NCI-H1930 (cell line): ENCODE measurements at regions not wholly inside any gene's neighbourhood (a gene's known extent, or its start where the extent isn't known, plus 50 kb on each side); places are given as distances from the start of the nearest gene placed in this dataset.
"Not testable (repeated sequence)": the region's sequence is repeated elsewhere in the genome, so short reads cannot be mapped to it uniquely, and the experiment has no call there.

Experiments
- DNase-seq, 2 experiments: peaks; one replicate each; lab custom pipeline; 2025; lab: John Stamatoyannopoulos, UW

GRCh38 chr6:106746652-106747051 lies 117.3 kb downstream of the QRSL1 start:
- DNase-seq, result no peak

GRCh38 chr6:106745824-106746582 lies 116.6 kb downstream of the QRSL1 start:
- no peak for DNase-seq

GRCh38 chr6:106745197-106745770 lies 115.9 kb downstream of the QRSL1 start:
- no peak for DNase-seq

- no peak for DNase-seq
Measured at GRCh38 chr6:106744781-106745180, 115.4 kb downstream of the QRSL1 start.

GRCh38 chr6:106744029-106744428 lies 114.7 kb downstream of the QRSL1 start:
- DNase-seq, result not testable (repeated sequence)

- no peak for DNase-seq
Measured at GRCh38 chr6:106743612-106744011, 114.2 kb downstream of the QRSL1 start.

DNA sequence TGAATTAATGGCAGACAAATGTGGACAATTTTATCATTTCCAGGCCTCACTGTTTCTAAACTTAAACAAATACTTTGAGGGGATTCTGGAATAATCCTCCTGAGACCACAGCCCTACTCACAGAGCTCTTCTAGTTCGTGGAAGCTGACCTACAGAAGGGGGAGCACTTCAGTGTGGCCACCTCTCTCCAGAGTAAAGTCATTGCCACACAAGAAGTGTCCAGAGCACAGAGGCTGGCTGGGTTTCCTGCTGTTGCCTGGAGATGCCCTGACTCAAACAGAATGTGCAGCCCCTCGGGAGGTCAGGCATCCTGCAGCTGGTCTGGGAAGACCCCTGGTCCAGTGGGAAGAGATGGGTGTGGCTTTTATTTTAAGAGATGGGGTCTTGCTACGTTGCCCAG lies 110.9 kb downstream of the QRSL1 start:
- no peak for DNase-seq

- DNase-seq, result no peak
Measured at GRCh38 chr6:106739387-106739786, 110.0 kb downstream of the QRSL1 start.

- no peak for DNase-seq
Measured at GRCh38 chr6:106736502-106736901, 107.1 kb downstream of the QRSL1 start.

DNA sequence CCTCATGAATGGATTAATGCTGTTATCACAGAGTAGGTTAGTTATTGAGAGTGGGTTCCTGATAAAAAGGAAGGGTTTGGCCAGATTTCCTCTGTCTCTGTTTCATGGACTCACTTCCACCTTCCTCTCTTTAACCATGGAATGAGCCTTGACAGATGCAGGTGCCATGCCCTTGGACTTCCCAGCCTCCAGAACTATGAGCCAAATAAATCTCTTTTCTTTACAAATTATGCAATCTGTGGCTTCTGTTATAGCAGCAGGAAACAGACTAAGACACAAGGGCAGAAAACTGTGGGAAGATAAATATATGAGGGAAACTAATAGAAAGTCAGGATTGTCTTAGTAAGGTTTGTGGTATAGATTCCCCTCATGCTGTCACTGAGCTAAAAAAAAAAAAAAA lies 106.5 kb downstream of the QRSL1 start:
- no peak for DNase-seq

DNA sequence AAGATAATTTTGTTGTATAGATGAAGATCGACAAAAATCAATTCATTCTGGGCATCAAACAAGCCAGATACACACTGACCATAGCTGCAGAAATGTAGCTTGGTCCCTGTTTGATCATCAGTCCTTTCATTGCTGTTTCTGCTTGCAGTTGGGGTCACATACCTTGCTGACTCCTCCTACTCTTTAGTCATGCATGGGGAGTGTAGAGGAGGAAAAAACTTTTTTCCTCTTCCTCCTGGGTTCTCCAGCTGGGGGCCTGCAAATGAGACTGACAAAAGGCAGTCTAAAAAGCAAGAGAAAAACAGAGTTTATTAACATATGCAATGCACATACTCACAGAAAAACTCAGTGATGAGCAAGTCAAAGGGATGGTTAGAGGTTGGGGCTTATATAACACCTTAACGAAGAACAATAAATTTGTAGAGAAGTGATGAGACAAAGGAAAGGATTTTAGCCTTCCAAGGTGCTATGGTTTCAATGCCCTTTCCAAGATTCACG lies 105.8 kb downstream of the QRSL1 start:
- no peak for DNase-seq

DNA sequence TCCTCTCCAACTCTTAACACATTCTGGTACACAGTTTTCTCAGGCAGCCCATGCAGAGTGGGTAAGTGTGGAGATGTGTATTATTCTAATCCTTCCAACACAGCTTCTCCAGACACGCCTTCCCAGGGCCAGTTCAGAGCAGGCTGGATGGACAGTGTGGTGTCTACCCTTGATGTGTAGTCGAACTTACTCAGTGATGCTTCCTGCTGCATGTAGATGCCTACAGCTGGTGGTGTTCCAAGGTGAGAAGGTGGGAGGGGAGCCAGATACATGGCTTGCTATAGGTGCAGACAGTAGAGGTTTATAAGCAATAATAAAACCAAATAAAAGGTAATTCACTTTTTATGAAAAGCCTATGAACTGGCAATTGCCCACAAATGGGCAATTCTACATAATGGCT lies 104.0 kb downstream of the QRSL1 start:
- DNase-seq, result no peak

GRCh38 chr6:106732376-106732940 lies 103.1 kb downstream of the QRSL1 start:
- no peak for DNase-seq

DNA sequence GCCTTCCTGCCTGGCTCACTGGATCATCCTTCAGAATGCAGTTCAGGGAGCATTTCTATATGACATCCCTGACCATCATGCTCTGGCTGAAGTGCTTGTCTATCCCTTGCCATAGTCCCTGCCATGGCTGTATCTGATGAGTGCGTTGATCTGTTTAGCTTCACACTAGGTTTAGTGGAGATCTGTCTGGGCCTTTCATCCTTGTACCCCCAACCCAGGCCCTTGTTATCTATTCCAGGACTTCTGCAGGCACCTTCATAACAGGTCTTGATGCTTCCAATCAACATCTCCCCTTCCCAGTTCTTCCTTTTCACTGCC lies 102.4 kb downstream of the QRSL1 start:
- no peak for DNase-seq

GRCh38 chr6:106731144-106731842 lies 101.9 kb downstream of the QRSL1 start:
- DNase-seq, result no peak

- no peak for DNase-seq
Measured at GRCh38 chr6:106730718-106731117, 101.3 kb downstream of the QRSL1 start.

DNA sequence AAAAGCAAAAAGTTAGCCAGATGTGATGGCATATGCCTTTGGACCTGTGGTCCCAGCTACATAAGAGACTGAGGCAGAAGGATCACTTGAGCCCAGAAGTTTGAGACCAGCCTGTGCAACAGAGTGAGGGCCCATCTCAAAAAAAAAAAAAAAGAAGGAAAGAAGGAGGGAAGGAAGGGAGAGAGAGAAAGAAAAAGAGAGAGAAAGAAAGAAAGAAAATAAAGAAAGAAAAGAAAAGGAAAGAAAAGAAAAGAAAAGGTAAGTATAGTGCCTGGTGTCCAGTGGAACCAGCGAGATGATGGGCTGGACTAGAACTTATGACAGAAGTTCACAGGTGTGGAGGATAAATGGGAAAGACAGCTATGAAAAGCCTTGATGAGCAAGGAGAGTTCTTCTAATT lies 100.9 kb downstream of the QRSL1 start:
- DNase-seq, result no peak

- DNase-seq, result no peak
Measured at GRCh38 chr6:106729841-106730240, 100.5 kb downstream of the QRSL1 start.

DNA sequence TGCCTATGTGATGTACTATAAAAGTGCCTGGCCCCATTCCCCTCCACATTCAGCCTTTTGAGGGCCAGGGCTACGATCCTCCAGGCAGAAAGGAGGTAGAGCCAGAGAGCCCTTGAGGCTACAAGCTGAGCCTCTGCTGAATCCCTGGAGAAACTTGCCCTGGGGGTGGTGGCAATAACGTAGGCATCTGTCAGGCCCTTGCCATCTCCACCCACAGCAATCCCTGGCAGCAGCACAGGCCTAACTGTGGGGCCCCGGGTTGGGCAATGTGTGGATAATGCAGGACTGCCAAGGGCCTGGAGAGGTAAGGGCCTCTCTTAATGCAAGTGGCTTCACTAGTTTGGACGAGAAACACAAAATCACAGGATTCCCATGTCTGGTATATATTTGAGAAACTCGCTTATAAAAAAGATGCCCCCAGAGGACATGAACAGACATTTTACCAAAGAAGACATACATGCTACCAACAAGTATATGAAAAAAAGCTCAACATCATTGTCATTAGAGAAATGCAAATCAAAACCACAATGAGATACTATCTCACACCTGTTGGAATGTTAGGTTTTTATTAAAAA lies 99.0 kb downstream of the QRSL1 start:
- no peak for DNase-seq

DNA sequence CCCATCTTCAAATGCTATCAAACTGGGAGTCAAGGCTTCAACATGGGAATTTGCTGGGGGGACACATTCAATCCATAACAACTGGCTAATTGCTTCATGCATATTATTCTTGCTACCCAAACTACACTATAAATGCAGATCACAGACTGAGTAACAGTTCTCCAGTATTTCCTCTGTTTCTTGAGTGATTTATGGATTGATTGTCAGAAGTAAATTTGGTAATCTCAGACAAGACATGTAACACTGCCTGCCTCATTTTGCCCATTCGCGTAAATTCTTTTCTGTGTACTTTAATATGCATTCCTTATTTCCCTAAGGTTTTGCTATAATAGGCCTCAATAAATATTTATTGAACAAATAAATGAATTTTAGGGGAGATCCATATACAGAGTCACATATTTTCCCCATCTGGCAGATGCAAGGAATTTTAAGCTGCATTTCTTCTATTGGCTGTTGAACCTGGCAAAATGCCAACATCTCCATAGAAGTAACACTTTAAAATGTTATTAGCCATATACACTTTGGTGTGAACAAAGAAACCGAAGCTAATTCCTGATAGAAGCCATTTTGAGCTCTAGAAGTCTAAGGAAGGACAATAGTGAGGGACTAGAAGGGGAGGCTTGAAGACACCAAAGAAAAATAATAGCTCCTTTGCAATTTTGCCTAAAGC lies 98.2 kb downstream of the QRSL1 start:
- no peak for DNase-seq

GRCh38 chr6:106724848-106725247 lies 95.5 kb downstream of the QRSL1 start:
- no peak for DNase-seq

DNA sequence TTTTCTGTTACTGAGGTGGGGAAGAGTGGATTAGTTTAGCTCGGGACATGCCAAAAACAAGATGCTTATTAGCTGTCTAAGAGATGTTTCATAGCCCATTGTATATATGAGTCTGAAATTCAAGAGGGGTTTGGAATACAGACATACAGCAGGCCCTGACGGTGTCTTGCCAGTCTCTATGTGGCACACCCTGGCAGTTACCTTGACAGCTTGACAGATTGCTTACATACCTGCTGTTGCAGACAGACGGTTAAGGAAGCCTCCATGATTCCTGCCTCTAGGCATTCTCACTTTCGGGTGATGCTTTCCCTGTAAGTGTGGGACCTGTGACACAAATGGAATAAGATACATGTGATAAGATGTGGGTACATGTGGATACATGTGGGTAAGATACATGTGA lies 95.0 kb downstream of the QRSL1 start:
- DNase-seq, result no peak
